Osteoblast (primary cell): ENCODE measurements at regions not wholly inside any gene's neighbourhood (a gene's known extent, or its start where the extent isn't known, plus 50 kb on each side); places are given as distances from the start of the nearest gene placed in this dataset.

Experiments
- DNase-seq: peaks from one replicate; pipeline ENCODE4 v3.0.0; 2011; ENCODE audit warnings: low spot score, mixed read lengths; ENCODE audit not compliant: insufficient read length; ENCODE audit errors: missing footprints
- H2AFZ ChIP-seq: 2 replicates; pipeline ENCODE4 v1.6.0; 2011; ENCODE audit warnings: mild to moderate bottlenecking, low read length
- H3K27ac ChIP-seq: 2 replicates; pipeline ENCODE4 v1.5.1; 2011; ENCODE audit warnings: mild to moderate bottlenecking, low read depth, low read length, moderate library complexity
- H3K27me3 ChIP-seq: 2 replicates; pipeline ENCODE4 v1.6.0; 2012; ENCODE audit warnings: mild to moderate bottlenecking, control low read depth, inconsistent platforms, low read length, moderate library complexity; ENCODE audit not compliant: insufficient read depth
- H3K36me3 ChIP-seq: 2 replicates; pipeline ENCODE4 v1.5.1; 2011; ENCODE audit warnings: mild to moderate bottlenecking, low read length, control low read depth, moderate library complexity; ENCODE audit not compliant: insufficient read depth
- H3K4me1 ChIP-seq: 2 replicates; pipeline ENCODE4 v1.5.1; 2011; ENCODE audit warnings: mild to moderate bottlenecking, low read length, control low read depth, moderate library complexity; ENCODE audit not compliant: insufficient read depth
- H3K4me2 ChIP-seq: 2 replicates; pipeline ENCODE4 v1.6.0; 2011; ENCODE audit warnings: mild to moderate bottlenecking, low read length; ENCODE audit not compliant: insufficient read depth
- H3K4me3 ChIP-seq: fragments of 200-600 bp; sonication (generic); 3 replicates; pipeline ENCODE4 v1.5.1; 2012; ENCODE audit warnings: mild to moderate bottlenecking, low read length, inconsistent platforms; ENCODE audit not compliant: insufficient read depth
- H3K79me2 ChIP-seq: 2 replicates; pipeline ENCODE4 v1.6.0; 2012; ENCODE audit warnings: mild to moderate bottlenecking, low read length, control low read depth, inconsistent platforms; ENCODE audit not compliant: insufficient read depth
- H3K9me3 ChIP-seq: 2 replicates; pipeline ENCODE4 v1.5.1; 2011; ENCODE audit warnings: low read depth, low read length, control low read depth
- H4K20me1 ChIP-seq: 2 replicates; pipeline ENCODE4 v1.6.0; 2012; ENCODE audit warnings: mild to moderate bottlenecking, low read length, control low read depth; ENCODE audit not compliant: insufficient read depth
- TF ChIP-seq, protein P1 (sequence below): IDR thresholded peaks from 2 replicates; pipeline ENCODE4 v1.5.1; 2011; ENCODE audit warnings: mild to moderate bottlenecking, low read depth, low read length, moderate library complexity; ENCODE audit errors: extremely low read depth

DNA sequence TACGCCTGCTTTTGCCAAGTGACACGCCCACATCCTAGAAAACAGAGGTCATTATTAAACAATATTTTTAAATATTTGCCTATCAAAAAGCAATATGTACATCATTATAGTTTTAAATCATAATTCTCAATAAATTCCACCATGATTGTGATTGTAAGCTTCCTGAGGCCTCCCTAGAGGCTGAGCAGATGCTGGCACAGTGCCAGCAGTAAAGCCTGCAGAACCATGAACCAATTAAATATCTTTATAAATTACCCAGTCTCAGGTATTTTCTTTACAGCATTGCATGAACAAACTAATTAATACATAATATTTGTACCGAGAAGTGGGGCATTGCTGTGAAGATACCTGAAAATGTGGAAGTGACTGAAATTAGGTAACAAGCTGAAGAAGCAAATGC is 174.7 kb upstream of the TMEM196 start:
- Histone ChIP-seq H3K9me3 (no peaks in the 10 kb centered on the region), H4K20me1 (no peaks in the 10 kb centered on the region), H3K27ac (no peak overlapping the region), H3K4me3 (no peak overlapping the region), H2AFZ (no peak overlapping the region), H3K36me3 (no peaks in the 10 kb centered on the region), H3K4me2 (no peak overlapping the region), H3K27me3 (no peaks in the 10 kb centered on the region), H3K79me2 (no peaks in the 10 kb centered on the region), H3K4me1 (no peaks in the 10 kb centered on the region)
- TF ChIP-seq, protein P1, sequence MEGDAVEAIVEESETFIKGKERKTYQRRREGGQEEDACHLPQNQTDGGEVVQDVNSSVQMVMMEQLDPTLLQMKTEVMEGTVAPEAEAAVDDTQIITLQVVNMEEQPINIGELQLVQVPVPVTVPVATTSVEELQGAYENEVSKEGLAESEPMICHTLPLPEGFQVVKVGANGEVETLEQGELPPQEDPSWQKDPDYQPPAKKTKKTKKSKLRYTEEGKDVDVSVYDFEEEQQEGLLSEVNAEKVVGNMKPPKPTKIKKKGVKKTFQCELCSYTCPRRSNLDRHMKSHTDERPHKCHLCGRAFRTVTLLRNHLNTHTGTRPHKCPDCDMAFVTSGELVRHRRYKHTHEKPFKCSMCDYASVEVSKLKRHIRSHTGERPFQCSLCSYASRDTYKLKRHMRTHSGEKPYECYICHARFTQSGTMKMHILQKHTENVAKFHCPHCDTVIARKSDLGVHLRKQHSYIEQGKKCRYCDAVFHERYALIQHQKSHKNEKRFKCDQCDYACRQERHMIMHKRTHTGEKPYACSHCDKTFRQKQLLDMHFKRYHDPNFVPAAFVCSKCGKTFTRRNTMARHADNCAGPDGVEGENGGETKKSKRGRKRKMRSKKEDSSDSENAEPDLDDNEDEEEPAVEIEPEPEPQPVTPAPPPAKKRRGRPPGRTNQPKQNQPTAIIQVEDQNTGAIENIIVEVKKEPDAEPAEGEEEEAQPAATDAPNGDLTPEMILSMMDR, result no peak
- DNase-seq, result no peak

DNA sequence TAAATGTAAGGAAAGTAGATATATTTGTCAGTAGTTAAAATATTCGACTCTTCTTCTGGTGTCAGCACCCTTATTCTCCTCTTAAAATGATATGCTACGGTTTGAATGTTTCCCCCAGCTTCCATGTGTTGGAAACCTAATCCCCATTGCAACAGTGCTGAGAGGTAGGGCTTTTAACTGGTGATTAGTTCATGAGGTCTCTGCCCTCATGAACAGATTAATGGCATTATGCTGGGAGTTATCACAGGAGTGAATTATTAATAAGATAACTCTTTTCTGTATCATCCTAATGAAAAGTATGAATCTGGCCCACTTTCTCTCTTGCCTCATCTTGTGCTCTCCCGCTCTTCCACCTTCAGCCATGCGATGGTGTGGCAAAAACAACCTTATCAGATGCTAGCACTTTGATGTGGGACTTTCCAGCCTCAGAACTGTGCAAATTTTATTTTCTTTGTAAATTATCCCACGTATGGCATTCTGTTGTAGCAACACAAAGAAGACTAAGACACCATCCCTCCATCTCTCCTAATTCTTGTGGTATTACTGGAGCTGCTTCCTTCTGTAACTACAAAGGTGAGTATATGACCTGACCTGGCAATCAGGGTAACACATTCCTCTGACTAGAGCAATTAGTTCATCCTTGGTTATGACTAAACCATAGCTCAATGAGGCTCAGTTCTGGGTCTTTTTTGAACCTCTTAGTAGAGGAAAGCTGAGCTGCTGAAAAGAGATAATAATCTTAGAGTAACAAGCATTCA is 171.1 kb upstream of the TMEM196 start:
- Histone ChIP-seq H3K27me3 (no peaks in the 10 kb centered on the region), H3K27ac (no peak overlapping the region), H3K36me3 (no peaks in the 10 kb centered on the region), H3K9me3 (no peaks in the 10 kb centered on the region), H3K79me2 (no peaks in the 10 kb centered on the region), H3K4me2 (no peak overlapping the region), H3K4me3 (no peak overlapping the region), H4K20me1 (no peaks in the 10 kb centered on the region), H3K4me1 (peaks cover 3% of the 10 kb centered on the region), H2AFZ (no peak overlapping the region)
- no peak for DNase-seq
- TF ChIP-seq, protein P1, result no peak

DNA sequence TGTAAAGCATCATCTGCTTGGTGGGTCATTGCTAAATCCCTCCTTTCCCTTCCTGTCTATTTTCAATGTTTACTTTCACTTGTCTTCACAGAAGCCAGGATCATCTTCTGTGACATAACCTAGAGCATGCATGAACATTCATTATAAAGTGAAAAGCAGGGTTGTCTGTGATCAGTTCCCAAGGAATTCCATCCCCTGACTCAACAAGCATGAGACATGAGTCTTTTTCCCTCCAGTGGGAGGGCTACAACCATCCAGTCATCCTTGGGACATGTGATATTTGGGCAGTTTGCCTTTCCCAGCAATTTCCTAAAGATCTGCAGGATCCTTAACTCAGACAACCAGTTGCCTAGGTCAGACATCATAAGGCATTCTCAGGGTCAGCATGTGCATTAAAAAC is 166.3 kb upstream of the TMEM196 start:
- no peaks in the 10 kb centered on the region for H3K79me2 ChIP-seq
- DNase-seq, result peak; percentile 85

DNA sequence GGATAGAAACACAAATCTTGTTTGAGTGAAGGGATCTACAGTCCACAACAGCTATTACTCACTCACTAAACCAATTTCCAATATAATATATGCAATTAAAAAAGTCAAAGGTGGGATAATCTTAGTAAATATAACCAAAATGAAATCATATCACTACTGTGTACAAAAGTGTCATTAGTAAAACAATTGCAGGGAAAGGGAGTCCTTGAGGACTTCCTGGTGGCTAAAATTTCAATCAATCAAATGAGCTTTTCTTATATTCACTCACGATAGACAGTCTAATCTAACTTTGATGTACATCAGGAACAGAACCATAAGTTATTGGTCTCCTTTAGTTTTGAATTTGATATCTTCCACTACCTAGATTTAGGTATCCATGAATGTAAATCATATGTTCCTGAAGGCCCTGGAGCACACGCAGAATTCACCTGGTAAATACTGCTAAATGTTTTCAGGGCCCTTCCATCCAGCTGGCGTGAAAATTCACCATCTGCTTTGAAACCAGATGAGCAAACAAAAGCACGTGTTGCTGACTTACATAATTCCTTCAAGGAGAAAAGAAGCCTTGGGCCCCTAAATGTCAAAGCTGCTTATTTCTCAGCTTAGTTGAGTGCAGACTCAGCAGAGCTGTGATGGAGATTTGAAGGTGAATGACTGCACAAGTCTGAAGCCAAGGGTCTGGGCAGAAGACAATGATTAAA is 159.3 kb upstream of the TMEM196 start:
- Histone ChIP-seq H3K79me2 (no peaks in the 10 kb centered on the region), H3K4me2 (no peak overlapping the region), H3K27me3 (no peaks in the 10 kb centered on the region), H3K9me3 (no peaks in the 10 kb centered on the region), H3K4me1 (no peaks in the 10 kb centered on the region), H4K20me1 (no peaks in the 10 kb centered on the region), H2AFZ (no peak overlapping the region), H3K36me3 (no peaks in the 10 kb centered on the region), H3K27ac (no peak overlapping the region), H3K4me3 (no peak overlapping the region)
- TF ChIP-seq, protein P1, result no peak
- DNase-seq, result no peak

More for the DNA sequence above, 166.3 kb upstream of the TMEM196 start:
- Histone ChIP-seq H3K27ac (peak overlapping the region; percentile 36), H4K20me1 (no peaks in the 10 kb centered on the region), H3K4me2 (no peak overlapping the region), H3K9me3 (no peaks in the 10 kb centered on the region), H3K27me3 (no peaks in the 10 kb centered on the region), H3K36me3 (no peaks in the 10 kb centered on the region), H3K4me1 (peaks cover 3% of the 10 kb centered on the region), H3K4me3 (no peak overlapping the region), H2AFZ (no peak overlapping the region)
- TF ChIP-seq, protein P1, result no peak
